Activated CD8-positive, alpha-beta T cell treated with anti-CD3 and anti-CD28 coated beads for 36 hours (primary cell): ENCODE measurements at regions not wholly inside any gene's neighbourhood (a gene's known extent, or its start where the extent isn't known, plus 50 kb on each side); places are given as distances from the start of the nearest gene placed in this dataset.

Experiments
- ATAC-seq: fragments of 200-7000 bp; cut with Tn5 transposase; one replicate; pipeline ENCODE4 v1.10.0; 2021; ENCODE audit warnings: mild to moderate bottlenecking, moderate library complexity
- CTCF ChIA-PET: fragments of 350-600 bp; sonication (Branson Sonifier 250); formaldehyde crosslinking; loops from one replicate; lab custom pipeline; 2021; ENCODE audit warnings: antibody characterized with exemption; lab: Charles Lee
- POLR2A ChIA-PET: fragments of 350-600 bp; sonication (Branson Sonifier 250); formaldehyde crosslinking; loops from one replicate; lab custom pipeline; 2021; ENCODE audit warnings: antibody characterized with exemption; lab: Charles Lee
- DNase-seq: peaks from one replicate; pipeline ENCODE4 v3.0.0-alpha.2; 2020
- H3K27ac Mint-ChIP-seq: one replicate; pipeline ENCODE4 v1.8.0; 2021; ENCODE audit warnings: mild to moderate bottlenecking, mixed read lengths
- H3K27me3 Mint-ChIP-seq: one replicate; pipeline ENCODE4 v1.8.0; 2021; ENCODE audit warnings: mixed read lengths
- H3K36me3 Mint-ChIP-seq: one replicate; pipeline ENCODE4 v1.8.0; 2021; ENCODE audit warnings: low read depth, mixed read lengths
- H3K4me1 Mint-ChIP-seq: one replicate; pipeline ENCODE4 v1.8.0; 2021; ENCODE audit warnings: low read depth, mixed read lengths
- H3K4me3 Mint-ChIP-seq: one replicate; pipeline ENCODE4 v1.8.0; 2021; ENCODE audit warnings: mild to moderate bottlenecking, moderate library complexity, mixed read lengths
- H3K9me3 Mint-ChIP-seq: one replicate; pipeline ENCODE4 v1.8.0; 2021; ENCODE audit warnings: mixed read lengths
- intact Hi-C: fragments of 100-400 bp; cut with micrococcal nuclease; formaldehyde crosslinking; loops from one replicate; pipeline ENCODE4 v1.10.0; 2022
- TF ChIP-seq, protein P1 (sequence below): fragments of 200-600 bp; IDR thresholded peaks from one replicate; pipeline ENCODE4 v1.8.0; 2022; ENCODE audit warnings: antibody characterized with exemption, mild to moderate bottlenecking

- ChIA-PET POLR2A (no interaction called here), CTCF (no interaction called here)
- Mint-ChIP-seq H3K9me3 (peaks cover 3% of the 10 kb centered on the region), H3K36me3 (no peaks in the 10 kb centered on the region), H3K27ac (no peak overlapping the region), H3K27me3 (no peaks in the 10 kb centered on the region), H3K4me1 (no peaks in the 10 kb centered on the region), H3K4me3 (no peak overlapping the region)
- TF ChIP-seq, protein P1, sequence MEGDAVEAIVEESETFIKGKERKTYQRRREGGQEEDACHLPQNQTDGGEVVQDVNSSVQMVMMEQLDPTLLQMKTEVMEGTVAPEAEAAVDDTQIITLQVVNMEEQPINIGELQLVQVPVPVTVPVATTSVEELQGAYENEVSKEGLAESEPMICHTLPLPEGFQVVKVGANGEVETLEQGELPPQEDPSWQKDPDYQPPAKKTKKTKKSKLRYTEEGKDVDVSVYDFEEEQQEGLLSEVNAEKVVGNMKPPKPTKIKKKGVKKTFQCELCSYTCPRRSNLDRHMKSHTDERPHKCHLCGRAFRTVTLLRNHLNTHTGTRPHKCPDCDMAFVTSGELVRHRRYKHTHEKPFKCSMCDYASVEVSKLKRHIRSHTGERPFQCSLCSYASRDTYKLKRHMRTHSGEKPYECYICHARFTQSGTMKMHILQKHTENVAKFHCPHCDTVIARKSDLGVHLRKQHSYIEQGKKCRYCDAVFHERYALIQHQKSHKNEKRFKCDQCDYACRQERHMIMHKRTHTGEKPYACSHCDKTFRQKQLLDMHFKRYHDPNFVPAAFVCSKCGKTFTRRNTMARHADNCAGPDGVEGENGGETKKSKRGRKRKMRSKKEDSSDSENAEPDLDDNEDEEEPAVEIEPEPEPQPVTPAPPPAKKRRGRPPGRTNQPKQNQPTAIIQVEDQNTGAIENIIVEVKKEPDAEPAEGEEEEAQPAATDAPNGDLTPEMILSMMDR, result no peak
- DNase-seq, result no peak
- intact Hi-C loops, result no loop called here
- no peak for ATAC-seq
These were observed 246.6 kb upstream of the IRX2 start for GRCh38 chr5:2998106-2998505.

GRCh38 chr5:2997179-2997578 is 245.7 kb upstream of the IRX2 start:
- CTCF ChIA-PET, result no interaction called here

DNA sequence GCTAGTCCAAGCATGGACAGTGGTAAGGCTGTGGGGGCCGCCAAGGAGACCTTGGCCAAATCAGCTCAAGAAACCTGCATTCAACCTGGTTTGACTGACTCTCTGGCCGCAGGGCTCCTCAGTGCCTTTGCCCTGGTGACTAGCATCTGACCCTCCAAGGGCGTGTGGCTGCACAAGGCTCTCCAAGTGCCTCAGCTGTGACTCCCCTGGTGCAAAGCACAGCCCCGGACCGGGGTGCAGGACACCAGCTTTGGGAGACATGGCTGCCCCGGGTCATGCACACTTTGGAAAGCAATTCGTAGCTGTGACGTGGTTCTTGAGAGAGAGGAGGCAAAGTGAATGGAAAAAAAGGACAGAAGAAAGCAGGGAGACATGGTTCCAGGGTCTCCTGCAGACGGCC is 245.2 kb upstream of the IRX2 start:
- ChIA-PET POLR2A (no interaction called here), CTCF (no interaction called here)
- H3K27me3 Mint-ChIP-seq, result no peaks in the 10 kb centered on the region
- H3K4me3 Mint-ChIP-seq, result no peak overlapping the region
- intact Hi-C loops, result no loop called here
- no peak overlapping the region for H3K27ac Mint-ChIP-seq
- no peak for ATAC-seq
- TF ChIP-seq, protein P1, result no peak
- H3K9me3 Mint-ChIP-seq, result no peaks in the 10 kb centered on the region
- no peaks in the 10 kb centered on the region for H3K36me3 Mint-ChIP-seq
- no peaks in the 10 kb centered on the region for H3K4me1 Mint-ChIP-seq
- DNase-seq, result no peak

More at GRCh38 chr5:2997179-2997578, 245.7 kb upstream of the IRX2 start:
- POLR2A ChIA-PET, result no interaction called here
- DNase-seq (no peak), ATAC-seq (no peak)
- H3K27me3 Mint-ChIP-seq, result no peaks in the 10 kb centered on the region
- TF ChIP-seq, protein P1, result no peak
- H3K36me3 Mint-ChIP-seq, result no peaks in the 10 kb centered on the region
- H3K9me3 Mint-ChIP-seq, result no peaks in the 10 kb centered on the region
- no peaks in the 10 kb centered on the region for H3K4me1 Mint-ChIP-seq
- no peak overlapping the region for H3K27ac Mint-ChIP-seq
- H3K4me3 Mint-ChIP-seq, result no peak overlapping the region
- intact Hi-C loops, result no loop called here

GRCh38 chr5:2996248-2996647 is 244.8 kb upstream of the IRX2 start:
- TF ChIP-seq, protein P1, result no peak
- DNase-seq, result no peak
- Mint-ChIP-seq H3K27ac (no peak overlapping the region), H3K27me3 (no peaks in the 10 kb centered on the region), H3K9me3 (no peaks in the 10 kb centered on the region), H3K4me1 (no peaks in the 10 kb centered on the region), H3K4me3 (no peak overlapping the region), H3K36me3 (no peaks in the 10 kb centered on the region)
- ChIA-PET CTCF (no interaction called here), POLR2A (no interaction called here)
- intact Hi-C loops, result no loop called here
- no peak for ATAC-seq

GRCh38 chr5:2995667-2996066 is 244.2 kb upstream of the IRX2 start:
- no peak overlapping the region for H3K4me3 Mint-ChIP-seq
- CTCF ChIA-PET, result no interaction called here
- TF ChIP-seq, protein P1, result no peak
- no peaks in the 10 kb centered on the region for H3K4me1 Mint-ChIP-seq
- H3K9me3 Mint-ChIP-seq, result no peaks in the 10 kb centered on the region
- no peaks in the 10 kb centered on the region for H3K36me3 Mint-ChIP-seq
- H3K27me3 Mint-ChIP-seq, result no peaks in the 10 kb centered on the region
- no peak overlapping the region for H3K27ac Mint-ChIP-seq
- no peak for ATAC-seq
- POLR2A ChIA-PET, result no interaction called here
- DNase-seq, result no peak
- intact Hi-C loops, result no loop called here
